ENCODE measurements at regions not wholly inside any gene's neighbourhood (a gene's known extent, or its start where the extent isn't known, plus 50 kb on each side); places are given as distances from the start of the nearest gene placed in this dataset.

DNA sequence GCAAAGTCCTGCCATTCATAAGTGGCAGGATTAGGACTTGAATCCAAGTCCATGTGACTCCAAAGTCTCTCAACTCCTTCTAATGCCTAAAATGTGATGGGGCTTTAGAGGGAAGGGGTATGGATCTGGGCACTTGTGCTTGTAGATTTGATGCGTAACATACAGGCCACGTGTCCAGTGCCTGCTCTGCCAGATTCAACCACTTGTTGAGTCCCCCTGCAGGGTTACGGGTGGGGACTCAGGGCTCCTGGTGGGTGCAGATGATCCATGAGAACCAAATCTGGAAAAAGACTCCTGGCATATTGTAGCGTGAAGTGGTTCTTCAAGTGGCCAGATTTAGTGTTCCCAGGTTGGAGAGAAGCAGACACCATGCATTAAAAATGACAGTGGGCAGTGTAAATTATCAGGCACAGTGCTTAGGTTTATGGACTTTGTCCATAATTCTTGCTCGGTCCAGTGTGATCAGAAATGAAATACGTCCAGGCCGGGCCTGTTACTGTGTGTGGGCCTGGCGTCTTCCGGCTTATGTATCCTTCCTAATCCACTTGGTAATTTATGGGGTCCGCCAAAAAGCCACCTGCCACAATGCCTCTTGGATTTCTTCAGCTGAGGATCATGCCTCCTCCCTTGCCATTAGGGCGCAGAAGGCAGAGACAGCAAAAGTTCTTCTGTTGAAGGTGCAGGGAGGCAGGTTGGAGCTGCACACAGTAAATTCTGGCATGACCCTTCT is 51.2 kb upstream of the LRP8 start:
- no peak overlapping the region for H3K27ac ChIP-seq (ENCODE audit: low read depth in 2 of 2, low read length in 1 of 2)
- no peaks in the 10 kb centered on the region for H3K9me2 ChIP-seq
- H4K20me1 ChIP-seq (ENCODE audit: insufficient read depth) = no peaks in the 10 kb centered on the region
- CTCF ChIA-PET = interaction anchor here (1.3 to 4.8 kb wide), 3 partner anchors 14 to 101 kb away, joined by 7 to 39 read pairs (median 10); no protein-coding TSS in a partner anchor
- WGBS (ENCODE audit: low lambda C conversion rate) = 87% methylated on average over 11 of the region's 11 CpGs
- POLR2A ChIA-PET = no interaction called here
- no peaks in the 10 kb centered on the region for H3K27me3 ChIP-seq (ENCODE audit: insufficient read depth)
- no peak overlapping the region for H3K4me3 ChIP-seq (ENCODE audit: low read depth in 2 of 2, low read length in 1 of 2)
- H3K36me3 ChIP-seq (replicated peaks in 1 of 2; ENCODE audit: control insufficient read depth in 1 of 2, insufficient read depth in 2 of 2, low read length in 1 of 2) = no peaks in the 10 kb centered on the region
- H3K79me2 ChIP-seq (ENCODE audit: insufficient read depth) = no peaks in the 10 kb centered on the region
- no peak for DNase-seq
- H3K9me3 ChIP-seq = no peaks in the 10 kb centered on the region
- peaks cover 5 to 6% of the 10 kb centered on the region in 2 experiments; a peak in 2 of 4 replicates for H3K4me1 ChIP-seq (ENCODE audit: control insufficient read depth in 1 of 2, insufficient read depth in 2 of 2, low read depth in 1 of 2, low read length in 1 of 2)
- no peak overlapping the region for H2AFZ ChIP-seq (ENCODE audit: low read depth)
- no peak overlapping the region for H3K4me2 ChIP-seq
- TF ChIP-seq NFIC (IDR thresholded peaks at IDR 0.05; ENCODE audit: borderline replicate concordance) (no peak), POLR2AphosphoS5 (IDR thresholded peaks at IDR 0.05; ENCODE audit: low read depth, low read length) (no peak), EZH2phosphoT487 (IDR thresholded peaks at IDR 0.05; ENCODE audit: borderline replicate concordance, low read depth) (no peak), YY1 (IDR thresholded peaks at IDR 0.05; ENCODE audit: low read depth) (no peak), TAF1 (IDR thresholded peaks at IDR 0.05; ENCODE audit: borderline replicate concordance, low read depth, low read length) (no peak), NRF1 (IDR thresholded peaks at IDR 0.05; ENCODE audit: low read depth, low read length) (no peak), GATA2 (CRISPR knock-in tag; IDR thresholded peaks at IDR 0.05) (no peak), RCOR1 (IDR thresholded peaks at IDR 0.05; ENCODE audit: low read length) (no peak), GABPA (IDR thresholded peaks at IDR 0.05; ENCODE audit: low read depth) (no peak), MXI1 (IDR thresholded peaks at IDR 0.05; ENCODE audit: low read depth, low read length) (no peak), IRF3 (IDR thresholded peaks at IDR 0.05; ENCODE audit: low read depth, low read length) (no peak), FOXJ3 (CRISPR knock-in tag; IDR thresholded peaks at IDR 0.05) (no peak), RFX5 (IDR thresholded peaks at IDR 0.05; ENCODE audit: low read length) (no peak), TEAD4 (IDR thresholded peaks at IDR 0.05; ENCODE audit: borderline replicate concordance, insufficient read depth) (no peak)
- TF ChIP-seq, protein P1, sequence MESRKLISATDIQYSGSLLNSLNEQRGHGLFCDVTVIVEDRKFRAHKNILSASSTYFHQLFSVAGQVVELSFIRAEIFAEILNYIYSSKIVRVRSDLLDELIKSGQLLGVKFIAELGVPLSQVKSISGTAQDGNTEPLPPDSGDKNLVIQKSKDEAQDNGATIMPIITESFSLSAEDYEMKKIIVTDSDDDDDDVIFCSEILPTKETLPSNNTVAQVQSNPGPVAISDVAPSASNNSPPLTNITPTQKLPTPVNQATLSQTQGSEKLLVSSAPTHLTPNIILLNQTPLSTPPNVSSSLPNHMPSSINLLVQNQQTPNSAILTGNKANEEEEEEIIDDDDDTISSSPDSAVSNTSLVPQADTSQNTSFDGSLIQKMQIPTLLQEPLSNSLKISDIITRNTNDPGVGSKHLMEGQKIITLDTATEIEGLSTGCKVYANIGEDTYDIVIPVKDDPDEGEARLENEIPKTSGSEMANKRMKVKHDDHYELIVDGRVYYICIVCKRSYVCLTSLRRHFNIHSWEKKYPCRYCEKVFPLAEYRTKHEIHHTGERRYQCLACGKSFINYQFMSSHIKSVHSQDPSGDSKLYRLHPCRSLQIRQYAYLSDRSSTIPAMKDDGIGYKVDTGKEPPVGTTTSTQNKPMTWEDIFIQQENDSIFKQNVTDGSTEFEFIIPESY (IDR thresholded peaks at IDR 0.05; ENCODE audit: borderline replicate concordance, low read depth) = no peak
- H3K9ac ChIP-seq = no peak overlapping the region
- H3F3A ChIP-seq (replicated peaks; ENCODE audit: insufficient read depth) = no peaks in the 10 kb centered on the region

All from SK-N-SH (cell line).